ENCODE measurements at regions not wholly inside any gene's neighbourhood (a gene's known extent, or its start where the extent isn't known, plus 50 kb on each side); places are given as distances from the start of the nearest gene placed in this dataset.

- no peak overlapping the region for H3K4me3 ChIP-seq (ENCODE audit: low read depth in 1 of 2, low read length in 2 of 2)
- no peak overlapping the region for H3K27ac ChIP-seq (ENCODE audit: low read length)
- H4K20me1 ChIP-seq (ENCODE audit: insufficient read depth, low read length), result no peaks in the 10 kb centered on the region
- H3K9ac ChIP-seq (ENCODE audit: low read depth, low read length), result no peak overlapping the region
- no peaks in the 10 kb centered on the region for H3K79me2 ChIP-seq (ENCODE audit: insufficient read depth, low read length)
- ATAC-seq (ENCODE audit: insufficient read depth, low read depth) (no peak), DNase-seq (no peak)
- H3K4me2 ChIP-seq (ENCODE audit: insufficient read depth, low read length), result no peak overlapping the region
- no peak overlapping the region for H2AFZ ChIP-seq (ENCODE audit: low read depth, low read length)
- no peaks in the 10 kb centered on the region for H3K9me3 ChIP-seq (ENCODE audit: insufficient read depth, low read length, severe bottlenecking)
- TF ChIP-seq EZH2 (IDR thresholded peaks at IDR 0.05; ENCODE audit: borderline replicate concordance, low read depth, low read length, severe bottlenecking), result no peak
- TF ChIP-seq CTCF (IDR thresholded peaks at IDR 0.05; ENCODE audit: borderline replicate concordance, extremely low read depth, low read length, poor library complexity, severe bottlenecking), result no peak
- H3K27me3 ChIP-seq (ENCODE audit: insufficient read depth, low read length, poor library complexity), result peaks cover 4% of the 10 kb centered on the region
- H3K4me1 ChIP-seq (ENCODE audit: insufficient read depth, low read length), result no peaks in the 10 kb centered on the region
- no peaks in the 10 kb centered on the region for H3K36me3 ChIP-seq (ENCODE audit: insufficient read depth, low read length)
Observed at GRCh38 chr16:9362050-9362449, 270.6 kb downstream of the HAPSTR1 start.

- no peaks in the 10 kb centered on the region for H3K4me1 ChIP-seq (ENCODE audit: insufficient read depth, low read length)
- H3K4me3 ChIP-seq (ENCODE audit: low read depth in 1 of 2, low read length in 2 of 2), result no peak overlapping the region
- DNase-seq (no peak), ATAC-seq (ENCODE audit: insufficient read depth, low read depth) (no peak)
- H3K79me2 ChIP-seq (ENCODE audit: insufficient read depth, low read length), result no peaks in the 10 kb centered on the region
- H2AFZ ChIP-seq (ENCODE audit: low read depth, low read length), result no peak overlapping the region
- no peaks in the 10 kb centered on the region for H3K9me3 ChIP-seq (ENCODE audit: insufficient read depth, low read length, severe bottlenecking)
- no peak overlapping the region for H3K27ac ChIP-seq (ENCODE audit: low read length)
- H3K27me3 ChIP-seq (ENCODE audit: insufficient read depth, low read length, poor library complexity), result peaks cover 4% of the 10 kb centered on the region
- no peak for TF ChIP-seq EZH2 (IDR thresholded peaks at IDR 0.05; ENCODE audit: borderline replicate concordance, low read depth, low read length, severe bottlenecking)
- TF ChIP-seq CTCF (IDR thresholded peaks at IDR 0.05; ENCODE audit: borderline replicate concordance, extremely low read depth, low read length, poor library complexity, severe bottlenecking), result no peak
- H3K36me3 ChIP-seq (ENCODE audit: insufficient read depth, low read length), result no peaks in the 10 kb centered on the region
- H4K20me1 ChIP-seq (ENCODE audit: insufficient read depth, low read length), result no peaks in the 10 kb centered on the region
- no peak overlapping the region for H3K4me2 ChIP-seq (ENCODE audit: insufficient read depth, low read length)
- no peak overlapping the region for H3K9ac ChIP-seq (ENCODE audit: low read depth, low read length)
Observed at GRCh38 chr16:9362604-9363003, 271.2 kb downstream of the HAPSTR1 start.

GRCh38 chr16:9363520-9363919 lies 272.1 kb downstream of the HAPSTR1 start:
- H3K27me3 ChIP-seq (ENCODE audit: insufficient read depth, low read length, poor library complexity), result peaks cover 4% of the 10 kb centered on the region
- no peak for ATAC-seq (ENCODE audit: insufficient read depth, low read depth)

More at GRCh38 chr16:9363520-9363919, 272.1 kb downstream of the HAPSTR1 start:
- Histone ChIP-seq H3K79me2 (ENCODE audit: insufficient read depth, low read length) (no peaks in the 10 kb centered on the region), H3K4me3 (ENCODE audit: low read depth in 1 of 2, low read length in 2 of 2) (no peak overlapping the region), H3K4me1 (ENCODE audit: insufficient read depth, low read length) (no peaks in the 10 kb centered on the region), H2AFZ (ENCODE audit: low read depth, low read length) (no peak overlapping the region), H3K27ac (ENCODE audit: low read length) (no peak overlapping the region), H3K36me3 (ENCODE audit: insufficient read depth, low read length) (no peaks in the 10 kb centered on the region), H3K9me3 (ENCODE audit: insufficient read depth, low read length, severe bottlenecking) (no peaks in the 10 kb centered on the region), H3K9ac (ENCODE audit: low read depth, low read length) (no peak overlapping the region), H4K20me1 (ENCODE audit: insufficient read depth, low read length) (no peaks in the 10 kb centered on the region), H3K4me2 (ENCODE audit: insufficient read depth, low read length) (no peak overlapping the region)
- no peak for DNase-seq
- no peak for TF ChIP-seq EZH2 (IDR thresholded peaks at IDR 0.05; ENCODE audit: borderline replicate concordance, low read depth, low read length, severe bottlenecking)
- no peak for TF ChIP-seq CTCF (IDR thresholded peaks at IDR 0.05; ENCODE audit: borderline replicate concordance, extremely low read depth, low read length, poor library complexity, severe bottlenecking)

Measured in DND-41 (cell line).